GM12875 (cell line): ENCODE measurements at regions not wholly inside any gene's neighbourhood (a gene's known extent, or its start where the extent isn't known, plus 50 kb on each side); places are given as distances from the start of the nearest gene placed in this dataset.

Experiments used
- H3K4me3 ChIP-seq: one replicate; pipeline ENCODE4 v1.5.1; 2011; ENCODE audit warnings: low read depth, low read length, control low read depth
- CTCF ChIP-seq: IDR thresholded peaks from 2 replicates; pipeline ENCODE4 v1.5.1; 2011; ENCODE audit warnings: low read depth, mild to moderate bottlenecking, control low read depth, inconsistent platforms, low read length, moderate library complexity, borderline replicate concordance; ENCODE audit not compliant: insufficient read depth

GRCh38 chr2:7852546-7852945 is 829.3 kb upstream of the ID2 start:
- no peak overlapping the region for H3K4me3 ChIP-seq
- TF ChIP-seq CTCF, result no peak

GRCh38 chr2:7857904-7858303 is 824.0 kb upstream of the ID2 start:
- H3K4me3 ChIP-seq, result no peak overlapping the region
- no peak for TF ChIP-seq CTCF

GRCh38 chr2:7858624-7859023 is 823.2 kb upstream of the ID2 start:
- no peak overlapping the region for H3K4me3 ChIP-seq
- TF ChIP-seq CTCF, result no peak

GRCh38 chr2:7860693-7861092 is 821.2 kb upstream of the ID2 start:
- no peak for TF ChIP-seq CTCF
- H3K4me3 ChIP-seq, result no peak overlapping the region

- TF ChIP-seq CTCF, result no peak
These were observed 819.8 kb upstream of the ID2 start for GRCh38 chr2:7861910-7862702.

GRCh38 chr2:7866104-7866503 is 815.8 kb upstream of the ID2 start:
- H3K4me3 ChIP-seq, result no peak overlapping the region
- no peak for TF ChIP-seq CTCF

More at GRCh38 chr2:7861910-7862702, 819.8 kb upstream of the ID2 start:
- no peak overlapping the region for H3K4me3 ChIP-seq

GRCh38 chr2:7866825-7867224 is 815.0 kb upstream of the ID2 start:
- no peak for TF ChIP-seq CTCF
- no peak overlapping the region for H3K4me3 ChIP-seq
